Mammary epithelial cell (primary cell): ENCODE measurements at regions not wholly inside any gene's neighbourhood (a gene's known extent, or its start where the extent isn't known, plus 50 kb on each side); places are given as distances from the start of the nearest gene placed in this dataset.

Source experiments
- CTCF ChIP-seq, 2 donors: IDR thresholded peaks in 1 of 2; conservative IDR thresholded peaks in 1 of 2; 2 replicates each; pipeline ENCODE4 v1.5.1; 2011 to 2012; ENCODE audit warnings: inconsistent platforms in 2 of 2, low read length in 2 of 2, mild to moderate bottlenecking in 2 of 2, control low read depth in 1 of 2, low read depth in 1 of 2; ENCODE audit not compliant: insufficient read depth in 1 of 2; ENCODE audit errors: extremely low read depth in 1 of 2
- EZH2 ChIP-seq: IDR thresholded peaks from 2 replicates; pipeline ENCODE4 v1.6.1; 2012; ENCODE audit warnings: low read length, inconsistent platforms, borderline replicate concordance

GRCh38 chr5:74934949-74935751, 69.0 kb upstream of the FAM169A start:
- TF ChIP-seq CTCF (conservative IDR thresholded peaks at IDR 0.05 in 1 of 2, IDR thresholded peaks at IDR 0.05 in 1 of 2; ENCODE audit: extremely low read depth in 1 of 2, insufficient read depth in 1 of 2, low read depth in 1 of 2, low read length in 2 of 2) = peak; percentile 36 to 52
- TF ChIP-seq EZH2 = no peak
